Dermis blood vessel endothelial cell (primary cell): ENCODE measurements at regions not wholly inside any gene's neighbourhood (a gene's known extent, or its start where the extent isn't known, plus 50 kb on each side); places are given as distances from the start of the nearest gene placed in this dataset.
"Not testable (repeated sequence)": the region's sequence is repeated elsewhere in the genome, so short reads cannot be mapped to it uniquely, and the experiment has no call there.

ENCODE experiments used
- DNase-seq: peaks from one replicate; pipeline ENCODE4 v3.0.0; 2010

GRCh38 chr3:21237638-21238037, 513.4 kb downstream of the ZNF385D start:
- no peak for DNase-seq

GRCh38 chr3:21235491-21235890, 515.5 kb downstream of the ZNF385D start:
- DNase-seq, result no peak

DNA sequence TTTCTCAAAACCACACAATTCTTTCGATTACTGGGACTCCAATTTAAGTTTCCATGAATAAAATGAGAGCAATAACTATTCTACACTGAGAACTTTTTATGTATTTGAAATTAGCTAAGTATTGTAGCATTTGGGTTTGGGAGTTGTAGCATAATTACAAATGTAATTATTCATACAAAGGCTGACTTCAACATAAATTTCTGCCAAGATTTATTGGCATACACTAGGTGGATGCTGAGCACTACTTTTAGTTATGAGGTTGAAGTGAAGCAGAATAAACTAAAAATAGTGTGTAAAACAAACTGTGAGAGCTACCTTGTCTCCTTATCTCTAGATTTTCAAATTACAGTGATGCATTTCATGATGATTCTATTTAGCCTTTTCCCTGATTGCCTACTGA, 516.1 kb downstream of the ZNF385D start:
- no peak for DNase-seq

DNA sequence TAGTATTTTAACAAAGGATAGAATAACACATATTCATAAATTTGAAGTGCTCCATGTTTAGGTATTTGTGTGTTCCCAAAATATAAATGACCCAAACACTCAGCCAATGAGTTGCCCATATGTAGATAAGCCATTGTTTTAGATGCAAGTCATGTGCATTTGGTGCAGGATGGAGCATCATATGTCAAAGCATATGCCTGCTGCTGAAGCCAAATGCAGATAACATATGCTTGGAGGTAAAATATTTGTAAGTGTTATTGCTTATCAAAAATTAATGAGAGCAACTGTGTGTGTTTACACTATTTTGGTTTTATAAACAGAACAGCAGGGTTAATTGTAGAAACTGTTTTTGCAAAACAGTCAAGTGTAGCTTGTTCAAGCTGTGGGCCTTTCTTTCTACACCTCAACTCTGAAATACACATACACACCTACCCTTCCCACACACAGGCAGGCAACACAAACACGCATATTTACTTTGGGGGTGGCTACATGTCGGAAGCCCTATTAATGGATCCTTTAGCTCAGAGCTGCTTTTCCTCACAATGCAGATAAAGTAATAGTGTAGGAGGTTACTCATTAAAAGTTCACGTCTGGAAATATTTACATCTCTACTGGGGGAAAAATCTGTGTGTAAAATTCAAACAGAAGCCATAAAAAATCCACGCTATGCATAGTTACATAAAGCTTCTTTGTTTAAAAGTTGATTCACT, 521.4 kb downstream of the ZNF385D start:
- no peak for DNase-seq

DNA sequence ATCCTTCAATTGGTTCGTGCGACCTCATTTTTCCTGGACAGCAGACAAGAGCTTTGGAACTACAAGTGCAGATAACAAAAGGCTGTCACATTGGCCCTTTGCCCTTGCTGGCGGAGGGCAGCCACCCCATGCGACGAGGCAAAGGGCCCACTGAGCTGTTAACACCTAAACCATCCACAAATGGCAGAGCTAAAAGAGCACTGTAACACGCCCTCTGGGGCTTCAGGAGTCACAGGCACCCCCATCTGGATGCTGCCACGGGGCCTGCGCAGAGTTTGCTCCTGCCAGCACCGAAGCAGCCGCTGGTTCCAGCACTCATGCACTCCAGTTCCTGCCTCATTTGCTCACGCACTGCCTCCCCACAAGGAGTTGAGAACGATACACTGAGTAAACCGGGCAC, 524.9 kb downstream of the ZNF385D start:
- DNase-seq, result no peak

DNA sequence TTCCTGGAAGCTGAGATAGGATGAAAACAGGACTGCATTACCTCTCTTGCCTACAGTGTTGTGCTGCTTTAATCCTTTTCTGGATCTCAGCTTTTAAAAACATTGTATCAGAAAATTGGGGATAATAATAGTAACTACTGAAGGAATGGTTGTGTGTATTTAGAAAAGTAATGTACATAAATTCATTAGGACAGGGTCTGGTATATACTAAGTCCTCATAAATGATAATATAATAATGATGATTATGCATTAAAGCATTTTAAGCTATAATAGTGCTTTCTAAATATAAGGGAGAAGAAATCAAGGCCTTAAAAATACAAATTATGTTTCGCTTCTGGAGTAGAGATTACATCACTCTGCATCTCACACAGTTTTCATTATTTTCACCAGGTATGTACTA, 530.1 kb downstream of the ZNF385D start:
- DNase-seq, result no peak

GRCh38 chr3:21216598-21216997, 534.4 kb downstream of the ZNF385D start:
- no peak for DNase-seq

DNA sequence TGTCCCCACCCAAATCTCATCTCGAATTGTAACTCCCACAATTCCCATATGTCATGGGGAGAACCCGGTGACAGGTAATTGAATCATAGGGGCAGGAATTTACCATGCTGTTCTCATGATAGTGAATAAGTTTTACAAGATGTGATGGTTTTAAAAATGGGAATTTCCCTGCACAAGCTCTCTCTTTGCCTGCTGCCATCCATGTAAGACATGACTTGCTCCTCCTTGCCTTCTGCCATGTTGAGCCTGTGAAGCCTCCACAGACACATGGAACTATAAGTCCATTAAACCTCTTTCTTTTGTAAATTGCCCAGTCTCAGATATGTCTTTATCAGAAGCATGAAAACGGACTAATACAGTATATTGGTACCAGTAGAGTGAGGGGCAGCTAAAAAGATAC, 546.9 kb downstream of the ZNF385D start:
- DNase-seq, result not testable (repeated sequence)

- no peak for DNase-seq
Measured at GRCh38 chr3:21195203-21195602, 555.8 kb downstream of the ZNF385D start.

DNA sequence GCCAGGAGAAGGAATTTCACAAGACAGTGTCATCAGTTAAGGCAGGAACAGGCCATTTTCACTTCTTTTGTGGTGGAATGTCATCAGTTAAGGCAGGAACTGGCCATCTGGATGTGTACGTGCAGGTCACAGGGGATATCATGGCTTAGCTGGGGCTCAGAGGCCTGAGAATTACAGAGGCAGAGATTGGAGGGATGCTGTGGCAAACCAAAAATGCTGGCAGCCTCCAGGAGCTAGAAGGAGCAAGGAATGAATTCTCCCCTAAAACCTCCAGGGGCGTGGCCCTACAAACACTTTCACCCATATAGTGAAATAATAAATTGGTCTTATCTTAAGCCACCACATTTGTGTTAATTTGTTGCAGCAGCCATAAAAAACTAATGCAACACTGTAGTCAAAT, 557.0 kb downstream of the ZNF385D start:
- not testable (repeated sequence) for DNase-seq

DNA sequence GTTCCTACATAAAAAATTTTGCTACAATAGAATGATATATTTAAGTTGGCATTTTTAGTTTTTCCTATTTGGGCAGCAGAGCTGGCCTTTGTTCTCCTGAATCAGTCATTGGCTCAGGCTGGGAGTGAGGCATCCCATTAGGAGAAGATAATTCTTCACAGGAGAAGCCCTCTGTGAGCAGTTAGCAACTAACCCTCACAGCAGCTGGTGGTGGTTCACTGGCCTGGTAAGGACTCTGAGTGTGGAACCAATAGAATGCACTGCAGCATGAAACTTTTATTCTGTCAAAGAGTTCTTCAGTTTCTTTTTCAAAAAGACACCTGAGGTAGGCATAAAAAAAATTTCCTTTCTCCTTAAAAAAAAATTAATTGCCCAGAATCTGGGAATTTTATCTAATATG, 562.6 kb downstream of the ZNF385D start:
- DNase-seq, result no peak

GRCh38 chr3:21185816-21186314, 565.1 kb downstream of the ZNF385D start:
- no peak for DNase-seq

DNA sequence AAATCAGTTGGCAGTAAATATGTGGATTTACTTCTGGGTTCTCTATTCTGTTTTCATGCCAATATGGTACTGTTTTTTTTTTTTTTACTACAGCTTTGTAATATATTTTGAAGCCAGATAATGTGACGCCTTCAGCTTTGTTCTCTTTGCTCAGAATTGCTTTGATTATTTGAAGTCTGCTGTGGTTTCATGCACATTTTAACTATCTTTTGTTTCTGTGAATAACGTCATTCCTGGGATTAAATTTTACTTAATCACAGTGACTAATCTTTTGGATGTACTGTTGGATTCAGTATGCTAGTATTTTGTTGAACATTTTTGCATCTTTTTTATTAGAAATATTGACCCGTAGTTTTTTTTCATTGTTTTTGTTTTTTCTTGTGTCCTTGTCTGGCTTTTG, 576.5 kb downstream of the ZNF385D start:
- no peak for DNase-seq

DNA sequence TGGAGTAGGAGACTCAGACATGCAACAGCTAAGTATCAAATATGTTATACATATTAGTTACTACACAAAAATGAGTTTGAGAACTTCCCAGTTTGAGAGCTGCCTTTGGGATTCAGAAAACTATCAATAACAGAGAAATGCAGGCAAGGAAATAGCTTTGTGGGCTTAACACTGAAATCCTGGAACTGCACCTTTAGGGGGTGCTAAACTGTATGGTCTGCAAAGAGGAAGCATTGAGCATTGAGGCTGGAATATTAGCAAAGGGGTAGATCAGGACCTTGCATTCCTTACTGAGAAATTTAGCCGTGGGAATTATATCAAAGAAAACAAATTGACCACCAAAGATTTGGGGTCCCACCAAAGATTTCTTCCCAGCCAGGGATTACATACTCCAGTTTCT, 580.0 kb downstream of the ZNF385D start:
- no peak for DNase-seq

DNA sequence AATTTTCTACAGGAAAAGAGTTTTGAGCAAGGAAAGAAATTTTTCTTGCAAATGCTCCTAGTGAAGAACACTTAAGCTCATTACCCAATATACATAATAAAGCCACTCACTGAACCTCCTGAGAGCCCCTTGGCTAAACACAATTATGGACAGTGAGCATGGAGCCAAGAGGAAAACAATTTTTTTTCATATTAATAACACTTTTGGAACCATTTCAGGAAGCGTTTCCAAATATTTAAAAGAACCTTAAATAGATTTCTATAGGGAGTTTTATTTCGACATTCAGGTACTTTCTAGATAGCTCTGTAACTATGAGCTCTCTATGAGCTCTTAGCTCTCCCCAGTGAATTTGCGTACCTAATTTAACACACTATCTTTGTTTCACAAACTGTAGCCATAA, 581.1 kb downstream of the ZNF385D start:
- DNase-seq, result no peak

DNA sequence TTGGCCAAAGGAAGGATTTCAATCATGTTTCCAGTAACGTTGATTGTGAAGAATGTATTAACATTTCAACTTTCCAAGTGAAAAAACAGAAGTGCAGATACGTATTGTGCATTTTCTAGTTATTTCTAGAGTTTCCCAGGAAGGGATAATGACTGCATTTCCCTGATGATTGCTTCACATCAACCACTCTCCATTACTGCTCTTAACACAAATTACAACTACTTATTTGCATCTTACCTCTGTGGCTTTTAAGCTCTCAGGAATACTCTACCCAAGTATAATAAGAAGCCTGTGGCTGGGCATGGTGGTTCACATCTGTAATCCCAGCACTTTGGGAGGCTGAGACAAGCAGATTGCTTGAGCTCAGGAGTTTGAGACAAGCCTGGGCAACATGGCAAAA, 582.5 kb downstream of the ZNF385D start:
- DNase-seq, result no peak

DNA sequence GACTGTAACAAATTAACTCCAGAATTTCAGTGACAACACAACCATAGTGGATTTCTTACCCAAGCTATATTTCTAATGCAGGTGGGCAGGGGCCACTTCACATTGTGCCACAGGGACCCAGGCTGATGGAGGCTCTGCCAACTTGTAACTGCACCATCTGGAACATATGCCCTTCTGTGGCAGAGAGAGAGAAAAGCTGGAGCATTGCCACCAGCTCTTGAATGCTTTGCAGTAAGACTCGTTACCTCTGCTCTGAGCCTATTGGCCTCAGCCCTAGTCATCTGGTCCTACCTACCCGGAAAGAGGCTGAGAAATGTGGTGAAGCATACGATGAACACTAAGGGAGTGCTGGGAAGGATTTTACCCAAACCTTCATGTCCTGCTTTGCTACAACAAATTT, 587.1 kb downstream of the ZNF385D start:
- DNase-seq, result no peak

DNA sequence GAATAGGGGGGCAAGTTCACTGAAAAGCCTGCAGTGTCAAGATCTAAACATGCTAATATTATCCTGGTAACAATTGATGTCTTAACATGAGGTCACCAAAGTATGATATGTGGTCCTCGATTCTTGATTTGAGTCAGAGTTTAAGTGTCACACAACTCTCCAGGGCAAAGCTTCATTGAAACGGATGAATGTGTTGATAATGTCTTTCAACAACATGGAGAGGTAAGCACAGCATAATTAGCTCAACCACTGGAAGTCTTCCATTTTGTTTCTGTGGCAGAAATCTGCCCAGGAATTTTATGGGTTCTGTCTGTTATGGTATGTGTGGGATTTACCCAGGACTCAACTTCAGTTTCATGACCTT, 591.5 kb downstream of the ZNF385D start:
- DNase-seq, result no peak

- DNase-seq, result no peak
Measured at GRCh38 chr3:21158861-21159542, 592.0 kb downstream of the ZNF385D start.

DNA sequence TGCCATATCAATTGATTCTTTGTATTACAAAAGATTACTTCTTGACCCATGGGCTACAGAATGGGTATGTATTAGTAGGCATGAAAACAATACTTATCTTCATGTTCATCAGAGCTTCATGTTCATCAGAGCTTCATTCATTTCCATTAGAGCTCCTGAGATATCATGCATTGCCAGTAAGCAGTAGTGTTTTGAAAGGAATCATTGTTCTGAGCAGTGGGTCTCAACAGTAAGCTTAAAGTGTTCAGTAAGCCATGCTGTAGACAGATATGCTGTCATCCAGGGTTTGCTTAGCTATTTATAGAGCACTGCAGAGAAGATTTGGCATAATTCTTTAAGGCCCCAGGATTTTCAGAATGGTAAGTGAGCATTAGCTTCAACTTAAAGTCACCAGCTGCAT, 596.1 kb downstream of the ZNF385D start:
- DNase-seq, result no peak

DNA sequence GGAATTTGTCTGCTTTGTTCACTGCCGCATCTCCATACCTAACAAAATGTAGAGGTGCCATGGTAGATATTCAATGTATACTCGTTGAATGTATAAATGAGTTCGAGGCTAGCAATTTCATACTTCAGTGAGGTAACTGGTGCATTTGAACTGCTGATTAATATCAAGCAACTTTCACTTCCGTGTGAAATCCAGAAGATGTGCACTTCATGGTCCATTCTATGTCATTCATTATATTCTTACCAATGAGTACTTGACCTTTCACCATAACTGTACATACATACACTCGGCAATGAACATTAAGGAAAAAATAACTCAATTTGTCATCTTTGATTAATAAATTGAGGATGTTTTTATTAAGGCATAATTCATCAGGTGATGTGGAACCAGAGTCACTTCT, 598.5 kb downstream of the ZNF385D start:
- DNase-seq, result no peak

GRCh38 chr3:21142949-21143348, 608.1 kb downstream of the ZNF385D start:
- DNase-seq, result no peak

DNA sequence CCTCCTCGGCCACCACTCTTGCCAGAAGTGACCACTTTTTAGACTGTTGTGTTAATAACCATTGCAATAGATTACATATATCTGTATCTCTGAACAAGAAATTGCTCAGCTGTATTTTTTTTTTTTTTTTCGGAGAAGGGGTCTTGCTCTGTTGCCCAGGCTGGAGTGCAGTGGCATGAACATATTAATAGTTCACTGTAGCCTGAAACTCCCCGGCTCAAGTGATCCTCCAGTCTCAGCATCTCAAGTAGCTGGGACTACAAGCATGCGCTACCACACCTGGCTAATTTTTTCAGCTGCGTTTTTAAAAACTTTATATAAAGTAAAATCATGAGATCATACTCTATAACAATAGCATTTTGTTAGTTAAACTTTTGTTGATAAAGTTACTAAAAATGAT, 609.0 kb downstream of the ZNF385D start:
- DNase-seq, result no peak

- DNase-seq, result no peak
Measured at GRCh38 chr3:21140785-21141184, 610.2 kb downstream of the ZNF385D start.

- no peak for DNase-seq
Measured at GRCh38 chr3:21138085-21138484, 612.9 kb downstream of the ZNF385D start.
